Stimulated activated CD8-positive, alpha-beta memory T cell treated with anti-CD3 and anti-CD28 coated beads, Interleukin-4, amount 100 ng/mL, for 4 hours (primary cell): ENCODE measurements at regions not wholly inside any gene's neighbourhood (a gene's known extent, or its start where the extent isn't known, plus 50 kb on each side); places are given as distances from the start of the nearest gene placed in this dataset.

Experiments used
- DNase-seq, 2 donors: peaks; one replicate each; pipeline ENCODE4 v3.0.0-alpha.2; 2020; ENCODE audit warnings: low read depth in 2 of 2, low spot score in 1 of 2

GRCh38 chr16:5428932-5429331 lies 331.3 kb upstream of the EEF2KMT start:
- no peak for DNase-seq

- no peak for DNase-seq
Observed at GRCh38 chr16:5427571-5427970, 330.0 kb upstream of the EEF2KMT start.

GRCh38 chr16:5422643-5423496 lies 325.3 kb upstream of the EEF2KMT start:
- no peak for DNase-seq

GRCh38 chr16:5422047-5422446 lies 324.5 kb upstream of the EEF2KMT start:
- no peak for DNase-seq

GRCh38 chr16:5416013-5416412 lies 318.4 kb upstream of the EEF2KMT start:
- DNase-seq: no peak

GRCh38 chr16:5415123-5415522 lies 317.5 kb upstream of the EEF2KMT start:
- DNase-seq: no peak

- no peak for DNase-seq
Observed at GRCh38 chr16:5412731-5413130, 315.1 kb upstream of the EEF2KMT start.

GRCh38 chr16:5398203-5398602 lies 300.6 kb upstream of the EEF2KMT start:
- DNase-seq: no peak

GRCh38 chr16:5396880-5397279 lies 299.3 kb upstream of the EEF2KMT start:
- no peak for DNase-seq

GRCh38 chr16:5393070-5393469 lies 295.5 kb upstream of the EEF2KMT start:
- no peak for DNase-seq

- no peak for DNase-seq
Observed at GRCh38 chr16:5386989-5387388, 289.4 kb upstream of the EEF2KMT start.

GRCh38 chr16:5385811-5386210 lies 288.2 kb upstream of the EEF2KMT start:
- no peak for DNase-seq

- DNase-seq: no peak
Observed at GRCh38 chr16:5385115-5385514, 287.5 kb upstream of the EEF2KMT start.

GRCh38 chr16:5383737-5384136 lies 286.1 kb upstream of the EEF2KMT start:
- no peak for DNase-seq

- DNase-seq: no peak
Observed at GRCh38 chr16:5382484-5382883, 284.9 kb upstream of the EEF2KMT start.

- no peak for DNase-seq
Observed at GRCh38 chr16:5381481-5381880, 283.9 kb upstream of the EEF2KMT start.

GRCh38 chr16:5379954-5380353 lies 282.4 kb upstream of the EEF2KMT start:
- DNase-seq: no peak

- DNase-seq: no peak
Observed at GRCh38 chr16:5378531-5378930, 280.9 kb upstream of the EEF2KMT start.

GRCh38 chr16:5377280-5377898 lies 279.8 kb upstream of the EEF2KMT start:
- DNase-seq: no peak

- no peak for DNase-seq
Observed at GRCh38 chr16:5374184-5374583, 276.6 kb upstream of the EEF2KMT start.

- no peak for DNase-seq
Observed at GRCh38 chr16:5367951-5368350, 270.4 kb upstream of the EEF2KMT start.

GRCh38 chr16:5366126-5366525 lies 268.5 kb upstream of the EEF2KMT start:
- DNase-seq: no peak

- DNase-seq: no peak
Observed at GRCh38 chr16:5364186-5364585, 266.6 kb upstream of the EEF2KMT start.
